Fibroblast of skin of abdomen (primary cell): ENCODE measurements at regions not wholly inside any gene's neighbourhood (a gene's known extent, or its start where the extent isn't known, plus 50 kb on each side); places are given as distances from the start of the nearest gene placed in this dataset.

Experiments used
- DNase-seq: peaks from one replicate; pipeline ENCODE4 v3.0.0-alpha.2; 2013

DNA sequence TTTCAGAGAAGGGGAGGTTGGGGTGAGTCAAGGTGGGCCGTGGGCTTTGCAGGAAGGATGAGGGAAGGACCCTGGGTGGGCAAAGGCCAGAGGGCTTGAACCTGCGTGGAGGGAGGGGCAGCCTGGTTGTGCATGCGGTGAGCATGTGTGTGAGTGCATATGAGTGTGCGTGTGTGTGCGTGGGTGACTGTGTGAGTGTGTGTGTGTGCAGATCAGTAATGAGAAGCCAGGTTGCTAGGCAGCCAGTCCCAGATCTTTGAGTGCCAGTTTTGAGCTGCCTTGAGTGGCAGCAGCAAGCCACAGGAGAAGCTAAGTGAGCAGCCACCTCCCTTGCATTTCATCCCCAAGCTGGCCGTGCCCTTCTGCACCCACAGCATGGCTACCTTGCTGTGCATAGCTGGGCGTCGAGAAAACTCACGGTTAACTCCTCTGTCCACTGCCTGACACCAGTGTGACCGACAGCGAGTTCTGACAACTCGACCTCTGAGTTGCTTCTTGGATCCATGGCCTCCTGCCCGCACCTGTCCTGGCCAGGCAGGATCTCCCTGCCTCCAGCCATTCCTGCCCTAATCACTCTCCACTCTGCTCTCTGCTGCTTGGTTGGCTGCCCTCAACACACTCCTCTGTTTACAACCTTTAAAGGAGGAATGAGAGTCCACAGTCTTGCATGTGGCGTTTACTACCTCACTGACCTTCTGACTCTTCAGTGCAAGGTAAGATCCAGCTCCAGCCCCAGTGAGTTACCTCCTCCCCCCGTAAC lies 775.4 kb downstream of the TYW1 start:
- DNase-seq = no peak

DNA sequence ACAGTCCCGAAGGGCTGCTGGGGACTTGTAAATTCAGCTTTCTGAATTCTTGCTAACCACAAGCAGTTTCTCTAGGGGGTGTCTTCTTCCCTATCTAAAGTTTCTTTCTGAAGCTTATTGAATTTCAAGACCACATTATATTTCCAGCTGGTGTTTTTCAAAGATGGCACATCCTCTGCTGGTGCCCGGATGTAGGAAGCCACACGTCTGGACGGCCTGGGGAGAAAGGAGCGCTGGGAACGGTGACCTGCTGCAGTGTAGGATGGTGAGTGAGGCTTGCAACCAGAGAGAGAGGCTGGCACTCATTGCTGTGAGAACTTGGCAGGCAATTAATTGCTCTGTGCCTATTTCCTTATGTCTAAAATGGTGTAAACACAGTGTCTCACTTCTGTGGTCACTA lies 776.4 kb downstream of the TYW1 start:
- no peak for DNase-seq

DNA sequence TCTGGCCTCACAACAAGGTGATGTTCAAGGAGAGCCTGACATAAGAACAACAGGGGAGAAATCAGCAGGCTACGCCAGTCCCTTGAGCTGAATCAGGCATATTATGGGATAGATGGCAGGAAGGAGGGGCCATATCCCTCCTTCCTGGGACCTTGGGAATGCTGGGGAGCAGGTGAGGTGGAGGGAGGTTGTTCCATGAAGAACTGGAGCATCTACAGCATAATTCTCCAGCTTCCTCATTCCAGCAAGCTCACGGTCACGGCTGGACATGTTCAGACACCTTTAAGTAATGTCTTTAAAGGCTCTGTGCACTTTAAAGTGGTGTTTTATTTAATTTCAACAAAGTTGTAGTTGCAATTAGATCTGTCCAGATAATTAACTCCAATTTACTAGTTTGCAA lies 780.5 kb downstream of the TYW1 start:
- no peak for DNase-seq

DNA sequence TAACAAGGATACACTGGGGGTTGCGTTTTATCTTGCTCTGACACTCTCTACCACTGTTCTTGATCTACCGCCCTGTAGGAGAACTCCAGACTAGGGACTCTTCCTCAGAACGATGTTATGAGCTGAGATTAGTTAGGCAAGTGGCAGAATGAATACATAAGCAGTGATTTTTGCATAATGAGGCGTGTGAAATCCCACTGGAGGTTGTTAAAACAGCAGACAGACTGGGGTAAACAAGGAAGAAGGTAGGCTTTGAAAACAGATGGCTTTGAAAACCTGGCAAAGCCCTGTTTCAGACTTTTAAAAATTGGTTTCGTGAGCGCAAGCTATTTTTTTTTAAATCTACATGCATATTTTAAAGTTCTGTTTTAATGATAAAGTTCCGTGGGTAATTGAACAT lies 785.2 kb downstream of the TYW1 start:
- DNase-seq = no peak

DNA sequence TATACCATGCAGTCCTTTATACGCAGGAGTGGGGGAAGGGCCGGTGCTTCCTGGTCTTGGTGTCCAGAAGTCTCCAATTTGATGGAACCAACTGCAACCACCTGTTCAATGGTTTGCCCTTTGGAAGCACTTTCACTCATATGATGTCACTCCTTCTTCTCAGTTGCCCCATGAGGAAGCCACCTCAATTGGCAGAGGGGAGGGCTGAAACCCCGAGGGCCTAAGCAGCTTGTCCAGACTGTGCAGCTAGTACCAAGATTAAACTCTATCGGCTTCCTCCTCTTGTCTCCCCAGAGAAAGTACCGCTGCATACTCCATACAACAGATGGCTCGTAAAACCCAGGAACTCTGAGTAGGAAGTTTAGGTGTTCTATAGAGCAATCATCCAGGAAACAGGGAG lies 789.4 kb downstream of the TYW1 start:
- no peak for DNase-seq

DNA sequence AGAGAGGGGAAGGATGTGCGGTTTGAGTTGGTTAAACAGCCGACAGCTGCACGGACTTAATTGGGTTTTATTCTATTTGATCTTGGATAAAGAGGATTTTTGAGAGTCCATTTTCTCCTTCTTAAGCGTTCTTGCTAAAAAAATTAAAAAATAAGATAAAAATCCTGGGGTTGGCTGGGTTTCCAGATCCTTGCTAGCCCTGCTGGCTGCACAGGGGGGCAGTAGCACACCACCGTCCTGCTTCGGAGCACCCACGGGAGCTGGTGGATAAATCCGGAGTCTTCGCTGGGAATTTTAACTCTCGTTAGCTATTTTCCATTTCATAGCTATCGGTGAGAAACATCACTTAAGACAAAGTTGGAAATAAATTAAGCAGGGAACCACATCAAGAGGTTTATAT lies 792.0 kb downstream of the TYW1 start:
- DNase-seq = peak; percentile 56

DNA sequence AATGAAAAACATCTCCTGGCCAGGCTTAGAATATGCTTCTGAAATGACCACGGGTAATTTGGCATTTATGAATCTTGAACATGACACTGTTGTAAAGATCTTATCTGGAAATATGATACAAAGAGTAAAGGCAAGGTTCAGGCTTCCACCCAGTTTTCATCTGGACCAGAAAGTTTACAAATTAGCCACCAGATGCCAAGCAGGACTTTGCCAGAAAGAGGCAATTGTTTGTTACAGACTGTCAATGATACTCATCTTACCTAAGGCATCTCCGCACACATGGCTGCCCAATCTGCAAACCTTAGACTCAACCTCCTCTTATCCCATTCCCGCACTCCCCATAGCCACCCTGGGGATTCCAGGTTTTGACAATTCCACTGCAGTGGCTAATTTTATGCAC lies 795.3 kb downstream of the TYW1 start:
- DNase-seq = no peak

DNA sequence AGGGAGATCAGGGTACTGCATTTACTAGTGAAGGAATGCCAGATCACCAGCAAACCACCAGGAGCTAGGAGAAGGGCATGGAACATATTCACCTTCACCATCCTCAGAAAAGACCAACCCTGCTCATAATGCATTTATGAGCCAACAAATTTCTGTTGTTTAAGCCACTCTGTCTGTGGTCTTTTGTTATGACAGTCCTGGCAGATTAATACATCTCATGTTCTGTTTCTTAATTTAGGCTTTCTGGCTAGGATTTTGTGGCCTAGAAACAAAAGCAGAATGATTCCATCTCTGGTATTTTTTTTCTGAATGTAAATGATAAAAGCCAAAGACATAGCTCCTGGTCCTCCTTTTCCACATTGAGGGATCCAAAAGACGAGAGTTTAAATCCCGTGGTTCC lies 797.9 kb downstream of the TYW1 start:
- no peak for DNase-seq

DNA sequence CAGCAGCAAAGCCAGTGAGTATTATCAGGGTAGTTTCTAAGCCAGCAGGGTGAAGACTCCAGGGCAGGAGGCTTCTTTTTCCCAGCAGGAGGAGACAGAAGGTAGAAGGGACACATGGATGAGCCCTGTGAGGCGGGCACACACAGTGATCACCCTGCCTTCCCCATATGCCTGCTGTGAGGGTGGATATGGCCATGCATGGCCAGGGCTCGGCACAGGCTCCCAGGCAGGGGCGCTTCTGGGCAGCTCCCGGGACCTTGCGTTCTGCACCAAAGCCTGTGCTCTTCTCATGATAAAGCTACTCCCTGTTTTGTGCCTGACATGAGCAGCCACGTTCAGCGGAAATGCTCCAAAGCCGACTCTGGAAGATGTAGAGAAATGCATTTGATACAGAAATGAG lies 807.2 kb downstream of the TYW1 start:
- DNase-seq = no peak

DNA sequence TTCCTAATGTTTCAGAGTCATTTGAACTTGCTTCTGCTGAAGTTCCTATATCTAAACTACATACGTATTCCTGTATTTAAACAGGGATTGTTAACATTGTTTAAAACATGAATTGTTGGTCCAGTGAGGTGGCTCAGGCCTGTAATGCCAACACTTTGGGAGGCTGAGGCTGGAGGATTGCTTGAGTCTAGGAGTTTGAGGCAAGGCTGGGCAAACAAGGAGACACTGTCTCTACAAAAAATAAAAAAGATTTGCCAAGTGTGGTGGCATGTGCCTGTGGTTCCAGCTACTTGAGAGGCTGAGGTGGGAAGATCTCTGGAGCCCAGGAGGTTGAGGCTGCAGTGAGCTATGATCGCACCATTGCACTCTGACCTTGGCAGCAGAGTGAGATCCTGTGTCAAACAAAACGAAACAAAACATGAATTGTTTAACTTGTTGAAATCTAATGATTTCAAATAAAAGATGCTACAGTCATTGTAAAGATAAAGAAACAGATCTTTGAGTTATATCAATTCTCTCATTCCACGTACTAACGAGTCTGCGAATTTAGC lies 809.4 kb downstream of the TYW1 start:
- DNase-seq = no peak

DNA sequence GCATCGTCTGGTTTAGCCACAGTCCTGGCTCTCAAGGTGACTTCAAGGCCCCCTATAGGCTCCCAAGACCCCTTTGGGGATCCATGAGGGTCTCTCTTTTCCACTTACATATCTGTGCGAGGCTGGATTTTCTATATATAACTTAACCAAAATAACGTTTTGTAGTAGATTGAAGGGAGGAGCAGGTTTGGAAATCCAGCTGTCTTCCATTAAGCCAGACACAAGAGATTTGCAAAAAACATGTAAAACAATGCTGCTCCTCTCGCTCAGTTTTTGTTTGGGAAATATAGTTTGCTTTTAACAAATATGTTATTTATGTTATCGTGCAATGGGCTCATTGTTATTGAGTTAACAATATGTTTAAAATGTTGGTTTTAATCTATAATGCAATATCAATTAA lies 811.2 kb downstream of the TYW1 start:
- DNase-seq = no peak

DNA sequence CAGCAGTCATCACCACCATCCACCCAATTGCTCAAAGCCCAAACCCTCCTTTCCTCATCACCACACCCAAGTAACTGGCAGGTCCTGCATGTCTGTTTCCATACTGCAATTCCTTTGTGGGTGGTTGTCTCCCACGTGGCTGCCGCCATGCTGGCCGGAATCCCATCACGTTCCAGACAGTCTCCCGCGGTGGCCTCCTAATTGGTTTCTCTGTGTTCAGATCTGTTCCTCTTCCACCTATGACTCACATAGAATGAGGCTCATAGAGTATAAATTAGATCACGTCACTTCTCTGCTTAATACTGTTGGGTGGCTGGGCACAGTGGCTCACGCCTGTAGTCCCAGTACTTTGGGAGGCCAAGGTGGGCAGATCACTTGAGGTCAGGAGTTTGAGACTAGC lies 813.0 kb downstream of the TYW1 start:
- peak; percentile 17 for DNase-seq

DNA sequence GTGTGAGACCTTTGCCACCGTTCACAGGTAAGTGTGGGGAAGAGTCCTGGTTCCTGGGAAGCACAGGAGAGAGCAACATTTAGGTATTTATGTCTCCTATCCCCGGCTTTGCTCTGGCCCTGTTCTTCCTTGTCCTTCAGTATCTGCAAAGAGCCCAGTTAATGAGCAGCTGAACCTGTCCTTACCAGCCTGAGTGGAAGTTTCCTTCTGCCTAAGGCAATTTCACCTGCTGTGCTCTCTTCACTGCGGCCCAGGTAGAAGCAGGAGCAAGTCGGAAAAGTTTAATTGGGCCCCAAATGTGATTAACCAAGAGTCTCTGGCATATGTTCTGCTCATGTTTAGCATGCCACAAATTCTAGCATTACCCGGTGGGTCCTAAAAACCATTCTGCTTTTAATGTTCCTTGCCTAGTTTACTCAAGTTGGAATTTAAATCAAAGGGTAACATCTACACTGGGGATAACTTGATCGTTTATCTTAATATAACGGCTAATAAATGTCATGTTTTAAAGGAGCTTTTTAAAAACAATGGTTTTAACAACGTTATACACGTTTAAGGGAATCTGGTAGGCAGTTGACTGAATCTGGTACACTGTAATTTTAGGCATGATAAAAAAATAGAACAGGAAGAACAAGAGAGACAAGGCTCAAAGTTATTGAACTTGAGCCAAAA lies 817.1 kb downstream of the TYW1 start:
- no peak for DNase-seq

DNA sequence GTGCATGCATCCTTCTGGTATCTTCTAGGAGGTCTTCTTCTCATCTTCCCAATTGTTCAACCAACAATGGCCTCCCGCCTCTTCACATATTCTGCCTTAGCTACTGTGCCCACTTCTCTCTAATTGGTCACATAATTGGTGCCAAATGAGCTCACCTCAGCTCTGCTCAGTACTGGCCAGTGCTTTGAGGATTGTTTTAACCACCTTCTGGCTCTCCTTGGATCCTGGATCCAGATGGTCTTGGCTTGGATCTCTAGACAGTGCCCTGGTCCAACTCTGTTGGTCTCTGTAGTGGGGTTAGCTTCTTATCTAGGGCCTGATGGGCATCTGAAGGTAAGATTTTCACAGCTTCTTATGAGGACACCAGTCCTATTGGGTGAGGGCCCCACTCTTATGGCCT lies 820.8 kb downstream of the TYW1 start:
- DNase-seq = no peak

DNA sequence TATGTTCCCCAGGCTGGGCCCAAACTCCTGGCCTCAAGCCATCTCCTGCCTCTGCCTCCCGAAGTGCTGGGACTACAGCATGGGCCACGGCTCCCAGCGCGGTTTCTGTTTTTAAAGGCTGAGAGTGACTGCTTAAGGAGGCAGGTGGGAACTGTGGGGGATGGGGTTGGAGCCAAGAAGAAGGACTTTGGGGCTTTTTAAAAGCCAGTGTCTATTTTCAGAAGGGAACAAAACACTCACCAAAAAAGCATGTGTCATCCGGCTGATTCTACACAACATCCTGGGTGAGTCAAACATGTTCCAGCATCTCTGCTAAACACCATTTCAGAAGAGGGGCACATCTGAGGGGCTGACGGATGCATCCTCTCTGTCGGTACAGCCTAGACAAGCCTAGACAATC lies 824.5 kb downstream of the TYW1 start:
- peak; percentile 67 for DNase-seq

DNA sequence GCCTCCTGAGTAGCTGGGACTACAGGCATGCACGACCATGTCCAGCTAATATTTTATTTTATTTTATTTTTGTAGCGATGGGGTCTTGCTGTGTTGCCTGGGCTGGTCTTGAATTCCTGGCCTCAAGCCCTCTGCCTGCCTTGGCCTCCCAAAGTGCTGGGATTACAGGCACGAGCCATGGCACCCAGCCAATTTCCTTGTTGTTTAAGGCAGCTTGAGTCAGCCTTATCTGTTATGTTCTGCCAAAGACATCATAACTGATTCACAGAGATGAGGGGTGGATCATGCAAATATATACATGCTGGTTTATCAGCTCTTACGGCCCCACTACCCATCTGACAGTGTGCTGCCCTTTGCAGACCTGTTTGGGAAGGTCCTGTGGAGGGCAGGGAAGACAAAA lies 826.7 kb downstream of the TYW1 start:
- peak; percentile 48 for DNase-seq

DNA sequence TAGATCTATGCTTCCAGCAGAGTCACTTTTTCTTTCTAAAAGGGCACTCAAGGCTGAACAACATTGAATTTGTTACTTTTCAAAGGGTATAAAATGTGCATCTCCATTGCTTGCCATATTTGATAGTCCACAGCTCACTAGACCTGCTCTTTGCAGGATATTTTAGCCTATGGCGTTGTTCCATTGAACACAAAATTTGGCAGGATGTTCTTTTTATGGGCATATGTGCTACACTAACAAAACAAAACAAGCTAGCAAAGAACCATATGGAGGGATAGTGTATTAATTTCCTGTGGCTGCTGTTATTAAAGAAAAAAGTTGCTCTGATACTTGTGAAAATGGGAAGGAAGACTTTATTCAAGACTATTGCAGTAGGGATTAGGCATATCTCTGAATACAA lies 828.7 kb downstream of the TYW1 start:
- DNase-seq = no peak

DNA sequence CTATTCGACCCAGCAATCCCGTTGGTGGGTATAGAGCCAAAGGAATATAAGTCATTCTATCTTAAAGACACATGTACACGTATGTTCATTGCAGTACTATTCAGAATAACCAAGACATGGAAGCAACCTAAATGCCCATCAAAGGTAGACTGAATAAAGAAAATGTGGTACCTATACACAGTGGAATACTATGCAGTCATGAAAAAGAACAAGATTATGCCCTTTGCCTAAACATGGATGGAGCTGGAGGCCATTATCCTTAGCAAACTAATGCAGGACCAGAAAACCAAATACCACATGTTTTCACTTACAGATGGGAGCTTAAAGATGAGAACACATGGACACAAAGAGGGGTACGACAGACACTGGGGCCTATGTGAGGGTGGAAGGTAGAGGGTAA lies 845.3 kb downstream of the TYW1 start:
- DNase-seq = no peak

DNA sequence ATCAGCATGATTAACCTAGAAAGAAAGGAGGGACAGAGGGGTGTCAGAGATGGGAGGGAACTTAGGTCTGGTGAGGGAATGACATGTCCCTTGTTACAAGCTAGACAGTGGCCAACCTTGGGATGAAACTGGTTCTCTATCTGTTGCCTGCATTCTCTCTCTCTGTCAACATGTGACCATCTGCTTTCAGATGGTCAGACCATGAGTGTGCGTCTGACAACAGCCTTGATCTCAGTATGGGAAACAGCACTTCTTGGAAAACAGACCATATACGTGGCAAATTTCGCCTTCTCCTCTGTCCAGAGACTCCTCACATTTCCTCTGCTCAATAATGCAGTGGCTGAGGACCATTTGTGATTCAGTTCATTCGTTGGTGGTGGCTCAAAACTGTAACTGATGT lies 845.9 kb downstream of the TYW1 start:
- DNase-seq = peak; percentile 14

DNA sequence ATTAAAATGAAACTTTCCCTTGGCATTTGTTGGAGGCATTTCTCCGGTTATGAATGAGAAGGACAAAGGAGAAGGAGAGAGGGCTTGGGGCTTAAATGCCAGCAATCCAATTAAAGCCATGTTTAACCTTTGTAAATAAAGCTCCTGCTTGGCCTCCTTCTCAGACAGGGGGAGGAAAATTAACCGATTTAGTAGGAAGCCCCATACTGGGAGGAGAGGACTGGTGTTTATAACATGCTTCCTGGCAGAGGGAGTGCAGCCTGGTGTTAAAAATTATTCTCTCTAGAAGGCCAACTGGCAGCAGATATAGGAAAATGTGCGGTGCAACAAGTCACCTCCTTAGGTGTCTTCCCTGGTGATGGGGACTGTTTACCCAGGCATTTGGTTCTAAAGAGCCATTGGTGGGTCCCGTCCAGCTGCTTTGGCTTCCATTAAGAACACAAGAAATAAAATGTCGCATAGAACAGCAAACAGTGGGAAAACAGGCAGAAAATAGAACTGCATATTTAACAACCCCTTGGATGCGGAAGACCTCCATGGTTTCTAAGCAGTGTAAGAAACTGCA lies 846.5 kb downstream of the TYW1 start:
- DNase-seq = no peak

DNA sequence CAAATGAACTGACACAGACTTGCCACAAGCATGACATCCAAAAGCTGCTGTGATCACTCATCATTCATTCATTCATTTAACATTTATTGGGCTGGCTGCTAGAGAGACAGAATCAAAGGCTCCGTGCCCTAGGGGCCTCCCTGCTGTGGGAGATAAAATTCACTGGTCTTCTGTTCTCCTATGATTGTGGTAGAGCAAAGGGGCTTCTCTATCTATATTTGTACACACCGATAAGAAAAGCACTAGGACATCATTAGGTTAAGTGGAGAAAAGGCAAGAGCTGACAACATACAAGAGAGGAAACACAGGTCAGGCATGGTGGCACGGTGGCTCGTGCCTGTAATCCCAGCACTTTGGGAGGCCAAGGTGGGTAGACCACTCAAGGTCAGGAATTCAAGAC lies 847.0 kb downstream of the TYW1 start:
- DNase-seq = no peak

DNA sequence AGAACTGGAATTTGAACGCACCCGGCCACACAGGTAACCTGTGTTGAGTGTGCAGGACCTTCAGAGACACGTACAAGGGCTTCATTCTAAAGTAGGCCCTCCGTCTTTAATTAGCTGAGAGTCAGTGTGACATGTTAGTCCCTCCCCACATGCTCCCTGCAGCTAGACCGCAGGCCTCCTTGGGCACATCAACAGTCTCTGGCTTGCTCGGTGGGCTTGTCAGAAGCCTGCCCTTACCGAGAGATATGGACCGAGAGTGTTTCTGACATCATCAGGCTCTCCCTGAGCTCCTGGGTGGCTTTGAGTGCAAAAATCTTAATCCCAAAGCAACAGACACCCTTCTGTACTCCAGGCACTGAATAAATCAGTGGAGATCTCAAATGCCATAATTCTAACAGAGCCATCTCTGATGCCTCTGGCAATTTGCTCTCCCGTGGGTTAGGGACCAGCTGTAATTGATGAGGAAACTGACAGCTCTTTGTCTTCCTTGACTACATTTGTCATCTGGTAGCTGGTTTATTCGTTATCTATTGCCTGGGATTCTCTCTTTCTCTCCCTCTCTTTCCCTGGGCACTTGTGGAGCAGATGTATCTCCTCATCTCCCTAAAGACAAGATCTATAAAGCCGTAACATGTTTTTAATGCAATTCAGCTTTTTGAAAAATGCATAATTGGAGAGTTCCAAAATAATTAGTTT lies 850.6 kb downstream of the TYW1 start:
- DNase-seq = no peak
